GM23338 (cell line): ENCODE measurements at regions not wholly inside any gene's neighbourhood (a gene's known extent, or its start where the extent isn't known, plus 50 kb on each side); places are given as distances from the start of the nearest gene placed in this dataset.

ENCODE experiments used
- ATAC-seq: fragments of 200-7000 bp; cut with Tn5 transposase; 3 replicates; pipeline ENCODE4 v1.9.1; 2020
- DNase-seq: peaks from one replicate; pipeline ENCODE4 v3.0.0-alpha.2; 2015; ENCODE audit warnings: low spot score
- H2AFZ ChIP-seq: fragments of 200-600 bp; sonication (generic); 2 replicates; pipeline ENCODE4 v1.8.0; 2016; ENCODE audit warnings: antibody characterized with exemption, mild to moderate bottlenecking, moderate library complexity
- H3F3A ChIP-seq: fragments of 200-600 bp; sonication (generic); replicated peaks from 2 replicates; pipeline ENCODE4 v1.8.0; 2017; ENCODE audit warnings: antibody characterized with exemption, mixed run types, low read depth
- H3K27ac ChIP-seq: fragments of 200-600 bp; sonication (generic); 2 replicates; pipeline ENCODE4 v1.6.1; 2016; ENCODE audit warnings: low read depth
- H3K27me3 ChIP-seq: fragments of 200-600 bp; sonication (generic); 2 replicates; pipeline ENCODE4 v1.8.0; 2016; ENCODE audit warnings: mild to moderate bottlenecking, mixed run types, moderate library complexity; ENCODE audit not compliant: insufficient read depth
- H3K36me3 ChIP-seq: fragments of 200-600 bp; sonication (generic); 2 replicates; pipeline ENCODE4 v1.8.0; 2016; ENCODE audit warnings: mild to moderate bottlenecking; ENCODE audit not compliant: insufficient read depth
- H3K4me1 ChIP-seq: fragments of 200-600 bp; sonication (generic); 2 replicates; pipeline ENCODE4 v1.8.0; 2016; ENCODE audit warnings: mild to moderate bottlenecking, moderate library complexity; ENCODE audit not compliant: insufficient read depth
- H3K4me2 ChIP-seq: fragments of 200-600 bp; sonication (generic); 2 replicates; pipeline ENCODE4 v1.7.1; 2017; ENCODE audit warnings: mixed run types
- H3K4me3 ChIP-seq: fragments of 200-600 bp; sonication (generic); 2 replicates; pipeline ENCODE4 v1.6.1; 2016; ENCODE audit warnings: mixed run types
- H3K79me2 ChIP-seq: fragments of 200-600 bp; sonication (generic); replicated peaks from 2 replicates; pipeline ENCODE4 v1.8.0; 2017; ENCODE audit warnings: mild to moderate bottlenecking; ENCODE audit not compliant: insufficient read depth
- H3K9me2 ChIP-seq: fragments of 200-600 bp; sonication (generic); 2 replicates; pipeline ENCODE4 v1.8.0; 2017; ENCODE audit not compliant: insufficient read depth
- H4K20me1 ChIP-seq: fragments of 200-600 bp; sonication (generic); replicated peaks from 2 replicates; pipeline ENCODE4 v1.8.0; 2017; ENCODE audit warnings: mild to moderate bottlenecking; ENCODE audit not compliant: insufficient read depth
- H3K27ac Mint-ChIP-seq: 2 replicates; pipeline ENCODE4 v1.8.0; 2020; ENCODE audit warnings: inconsistent platforms, mild to moderate bottlenecking, moderate library complexity, mixed read lengths
- H3K27me3 Mint-ChIP-seq: 3 replicates; pipeline ENCODE4 v1.8.0; 2022; ENCODE audit warnings: low read depth, mild to moderate bottlenecking, moderate library complexity, mixed read lengths, inconsistent platforms; ENCODE audit not compliant: insufficient read depth, poor library complexity
- H3K36me3 Mint-ChIP-seq: 3 replicates; pipeline ENCODE4 v1.8.0; 2021; ENCODE audit warnings: low read depth, mild to moderate bottlenecking, inconsistent platforms, moderate library complexity, mixed read lengths
- H3K4me1 Mint-ChIP-seq: 3 replicates; pipeline ENCODE4 v1.8.0; 2020; ENCODE audit warnings: mild to moderate bottlenecking, inconsistent platforms, mixed read lengths
- H3K4me3 Mint-ChIP-seq: 3 replicates; pipeline ENCODE4 v1.8.0; 2021; ENCODE audit warnings: moderate library complexity, mild to moderate bottlenecking, inconsistent platforms, mixed read lengths
- H3K9me3 Mint-ChIP-seq: 3 replicates; pipeline ENCODE4 v1.8.0; 2020; ENCODE audit warnings: moderate library complexity, mild to moderate bottlenecking, inconsistent platforms, mixed read lengths
- CREB1 ChIP-seq: fragments of 250-450 bp; sonication (Bioruptor Pico); IDR thresholded peaks from 2 replicates; pipeline ENCODE4 v1.5.0; 2020; ENCODE audit warnings: low read depth, mild to moderate bottlenecking, moderate library complexity
- EZH2 ChIP-seq: fragments of 200-600 bp; sonication (generic); IDR thresholded peaks from one replicate; pipeline ENCODE4 v1.8.0; 2017; ENCODE audit warnings: antibody characterized with exemption, mild to moderate bottlenecking, low read depth; ENCODE audit not compliant: unreplicated experiment
- JUNB ChIP-seq: IDR thresholded peaks from one replicate; pipeline ENCODE4 v1.6.1; 2016; ENCODE audit warnings: antibody characterized with exemption; ENCODE audit not compliant: unreplicated experiment
- NANOG ChIP-seq: IDR thresholded peaks from 2 replicates; pipeline ENCODE4 v1.6.1; 2016; ENCODE audit warnings: antibody characterized with exemption, borderline replicate concordance
- POLR2AphosphoS5 ChIP-seq: IDR thresholded peaks from 2 replicates; pipeline ENCODE4 v1.6.1; 2016; ENCODE audit warnings: antibody characterized with exemption, low read depth
- REST ChIP-seq: IDR thresholded peaks from one replicate; pipeline ENCODE4 v1.6.1; 2018; ENCODE audit warnings: antibody characterized with exemption; ENCODE audit not compliant: unreplicated experiment
- STAT1 ChIP-seq: IDR thresholded peaks from one replicate; pipeline ENCODE4 v1.6.1; 2016; ENCODE audit warnings: antibody characterized with exemption; ENCODE audit not compliant: unreplicated experiment
- ZNF462 ChIP-seq: fragments of 250-450 bp; sonication (Bioruptor Pico); IDR thresholded peaks from 2 replicates; pipeline ENCODE4 v1.5.0; 2020; ENCODE audit warnings: mild to moderate bottlenecking, moderate library complexity

- TF ChIP-seq STAT1 (no peak), POLR2AphosphoS5 (no peak), NANOG (no peak), EZH2 (no peak), REST (no peak)
These were observed 149.1 kb downstream of the NUFIP1 start (continued) for GRCh38 chr13:44840131-44840530.

GRCh38 chr13:44837250-44837649 is 152.0 kb downstream of the NUFIP1 start:
- Histone ChIP-seq H3K4me1 (no peaks in the 10 kb centered on the region; the same call in 1 of the 2 replicates), H3F3A (no peaks in the 10 kb centered on the region), H3K27ac (no peak overlapping the region), H2AFZ (0 out of 2 replicates have a peak overlapping the region, but pooled peaks have one; percentile 28), H4K20me1 (no peaks in the 10 kb centered on the region), H3K4me3 (no peak overlapping the region), H3K27me3 (no peaks in the 10 kb centered on the region), H3K9me2 (peaks cover 9% of the 10 kb centered on the region), H3K4me2 (no peak overlapping the region), H3K79me2 (no peaks in the 10 kb centered on the region), H3K36me3 (no peaks in the 10 kb centered on the region)
- TF ChIP-seq JUNB = no peak
- no peak for TF ChIP-seq ZNF462
- TF ChIP-seq CREB1 (CRISPR knock-in tag) = no peak
- no peak for TF ChIP-seq NANOG
- TF ChIP-seq EZH2 = no peak
- H3K27me3 Mint-ChIP-seq = no peaks in the 10 kb centered on the region
- H3K36me3 Mint-ChIP-seq = no peaks in the 10 kb centered on the region
- no peaks in the 10 kb centered on the region for H3K4me1 Mint-ChIP-seq
- no peaks in the 10 kb centered on the region for H3K9me3 Mint-ChIP-seq
- no peak overlapping the region for H3K27ac Mint-ChIP-seq
- no peak overlapping the region for H3K4me3 Mint-ChIP-seq
- no peak for DNase-seq
- no peak for ATAC-seq
